HCT116 (cell line): ENCODE measurements at regions not wholly inside any gene's neighbourhood (a gene's known extent, or its start where the extent isn't known, plus 50 kb on each side); places are given as distances from the start of the nearest gene placed in this dataset.

Experiments
- EZH2 ChIP-seq: fragments of 200-600 bp; sonication (generic); IDR thresholded peaks from 2 replicates; pipeline ENCODE4 v1.6.1; 2017; ENCODE audit warnings: antibody characterized with exemption, mixed run types
- POLR2A ChIP-seq: IDR thresholded peaks from 2 replicates; pipeline ENCODE4 v1.7.0; 2011; ENCODE audit warnings: borderline replicate concordance; ENCODE audit not compliant: insufficient read depth, insufficient read length; ENCODE audit errors: extremely low read depth
- POLR2AphosphoS5 ChIP-seq: IDR thresholded peaks from 2 replicates; pipeline ENCODE4 v1.6.1; 2011; ENCODE audit warnings: mild to moderate bottlenecking, low read depth, low read length, moderate library complexity
- SIN3A ChIP-seq: IDR thresholded peaks from 2 replicates; pipeline ENCODE4 v1.6.1; 2012; ENCODE audit warnings: low read depth
- YY1 ChIP-seq: IDR thresholded peaks from 2 replicates; pipeline ENCODE4 v1.6.1; 2011; ENCODE audit warnings: low read length, low read depth, moderate library complexity, mild to moderate bottlenecking; ENCODE audit not compliant: insufficient replicate concordance; ENCODE audit errors: extremely low read depth
- TF ChIP-seq, protein P1 (sequence below), 3 experiments: fragments of 200-600 bp in 1 of 3; sonication (generic) in 1 of 3; IDR thresholded peaks in 2 of 3; conservative IDR thresholded peaks in 1 of 3; 2 replicates each; pipeline ENCODE4 v1.5.1; 2012 to 2017; ENCODE audit warnings: low read depth in 2 of 3, low read length in 2 of 3, antibody characterized with exemption in 1 of 3, borderline replicate concordance in 1 of 3, control low read depth in 1 of 3, mild to moderate bottlenecking in 1 of 3, mixed read lengths in 1 of 3, mixed run types in 1 of 3, moderate library complexity in 1 of 3; ENCODE audit not compliant: insufficient read depth in 1 of 3
- TF ChIP-seq, protein P2 (sequence below): IDR thresholded peaks from 2 replicates; pipeline ENCODE4 v1.6.1; 2012

DNA sequence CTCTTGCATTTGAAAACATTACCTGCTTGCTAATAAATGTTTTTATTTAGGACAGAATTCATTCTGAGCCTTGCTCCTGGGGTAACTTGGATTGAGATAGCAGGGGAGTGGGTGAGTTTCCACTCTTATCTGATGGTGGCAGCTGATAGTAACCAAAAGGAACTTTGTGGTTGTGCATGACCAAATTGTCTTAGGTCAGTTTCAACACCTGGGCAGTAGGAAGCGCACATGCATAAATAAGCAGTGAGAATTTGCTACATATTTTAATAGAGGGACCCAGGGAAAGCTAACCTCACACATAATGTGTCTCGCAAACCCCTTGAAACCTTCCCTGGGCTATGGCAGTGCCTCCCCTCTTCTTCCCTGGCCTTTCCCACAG lies 65.4 kb upstream of the XCR1 start:
- TF ChIP-seq, protein P1, sequence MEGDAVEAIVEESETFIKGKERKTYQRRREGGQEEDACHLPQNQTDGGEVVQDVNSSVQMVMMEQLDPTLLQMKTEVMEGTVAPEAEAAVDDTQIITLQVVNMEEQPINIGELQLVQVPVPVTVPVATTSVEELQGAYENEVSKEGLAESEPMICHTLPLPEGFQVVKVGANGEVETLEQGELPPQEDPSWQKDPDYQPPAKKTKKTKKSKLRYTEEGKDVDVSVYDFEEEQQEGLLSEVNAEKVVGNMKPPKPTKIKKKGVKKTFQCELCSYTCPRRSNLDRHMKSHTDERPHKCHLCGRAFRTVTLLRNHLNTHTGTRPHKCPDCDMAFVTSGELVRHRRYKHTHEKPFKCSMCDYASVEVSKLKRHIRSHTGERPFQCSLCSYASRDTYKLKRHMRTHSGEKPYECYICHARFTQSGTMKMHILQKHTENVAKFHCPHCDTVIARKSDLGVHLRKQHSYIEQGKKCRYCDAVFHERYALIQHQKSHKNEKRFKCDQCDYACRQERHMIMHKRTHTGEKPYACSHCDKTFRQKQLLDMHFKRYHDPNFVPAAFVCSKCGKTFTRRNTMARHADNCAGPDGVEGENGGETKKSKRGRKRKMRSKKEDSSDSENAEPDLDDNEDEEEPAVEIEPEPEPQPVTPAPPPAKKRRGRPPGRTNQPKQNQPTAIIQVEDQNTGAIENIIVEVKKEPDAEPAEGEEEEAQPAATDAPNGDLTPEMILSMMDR (IDR thresholded peaks at IDR 0.05 in 2 of 3, conservative IDR thresholded peaks at IDR 0.05 in 1 of 3; ENCODE audit: borderline replicate concordance in 1 of 3, insufficient read depth in 1 of 3, low read depth in 2 of 3, low read length in 2 of 3): no peak
- TF ChIP-seq POLR2A (no peak), SIN3A (no peak), YY1 (no peak), EZH2 (no peak), POLR2AphosphoS5 (no peak)
- TF ChIP-seq, protein P2, sequence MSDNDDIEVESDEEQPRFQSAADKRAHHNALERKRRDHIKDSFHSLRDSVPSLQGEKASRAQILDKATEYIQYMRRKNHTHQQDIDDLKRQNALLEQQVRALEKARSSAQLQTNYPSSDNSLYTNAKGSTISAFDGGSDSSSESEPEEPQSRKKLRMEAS: no peak
